ENCODE measurements at regions not wholly inside any gene's neighbourhood (a gene's known extent, or its start where the extent isn't known, plus 50 kb on each side); places are given as distances from the start of the nearest gene placed in this dataset.

DNA sequence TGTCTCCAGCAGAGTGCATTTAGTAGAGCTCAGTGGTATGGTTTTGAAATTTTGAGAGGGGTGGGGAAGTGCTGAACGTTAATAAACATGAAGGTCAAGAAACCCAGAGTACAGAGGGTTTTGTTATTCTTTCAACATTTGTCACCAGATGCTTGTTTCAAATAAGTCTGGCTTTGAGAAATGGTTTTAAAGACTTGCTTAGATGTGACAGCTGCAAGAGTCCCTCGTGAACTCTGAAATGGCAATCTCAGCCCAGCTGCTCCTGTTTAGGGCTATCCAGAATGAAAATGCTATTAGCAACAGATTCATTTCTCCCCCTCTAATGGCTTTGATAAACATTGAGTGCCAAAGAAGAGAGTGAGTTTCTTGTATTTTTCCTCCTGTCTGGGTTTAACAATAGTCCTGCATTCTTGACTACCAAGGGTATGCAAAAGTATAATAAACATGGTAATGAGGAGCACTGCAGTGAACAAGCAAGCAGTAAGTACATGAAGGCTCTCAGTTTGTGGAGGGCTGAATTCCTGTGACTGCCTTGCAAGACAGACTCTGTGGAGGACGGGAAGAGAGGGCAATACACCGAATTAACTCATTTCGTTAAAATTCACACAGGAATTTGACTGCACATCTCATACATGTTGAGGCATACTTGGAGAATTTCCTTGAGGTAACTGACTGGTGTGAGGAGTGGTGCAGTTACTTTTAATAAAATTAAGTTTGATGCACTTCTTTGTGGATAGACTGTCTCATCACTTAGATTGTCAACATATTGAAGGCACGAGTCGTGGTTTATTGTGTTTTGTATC, 490.9 kb downstream of the REEP3 start:
- H3K4me3 ChIP-seq (ENCODE audit: low read length) = no peak overlapping the region
- H3K9ac ChIP-seq (ENCODE audit: low read depth, low read length) = no peak overlapping the region
- peaks cover 8% of the 10 kb centered on the region; the same call in 1 of the 2 replicates for H3K4me1 ChIP-seq (ENCODE audit: insufficient read depth, low read length)
- peaks cover 4% of the 10 kb centered on the region; the same call in 1 of the 2 replicates for H3K9me3 ChIP-seq (ENCODE audit: insufficient read depth, low read depth, low read length)
- no peaks in the 10 kb centered on the region for H3K27me3 ChIP-seq (ENCODE audit: insufficient read depth, low read length)
- H3K36me3 ChIP-seq (ENCODE audit: insufficient read depth, low read depth, low read length) = no peaks in the 10 kb centered on the region
- H3K27ac ChIP-seq (ENCODE audit: low read length) = no peak overlapping the region

DNA sequence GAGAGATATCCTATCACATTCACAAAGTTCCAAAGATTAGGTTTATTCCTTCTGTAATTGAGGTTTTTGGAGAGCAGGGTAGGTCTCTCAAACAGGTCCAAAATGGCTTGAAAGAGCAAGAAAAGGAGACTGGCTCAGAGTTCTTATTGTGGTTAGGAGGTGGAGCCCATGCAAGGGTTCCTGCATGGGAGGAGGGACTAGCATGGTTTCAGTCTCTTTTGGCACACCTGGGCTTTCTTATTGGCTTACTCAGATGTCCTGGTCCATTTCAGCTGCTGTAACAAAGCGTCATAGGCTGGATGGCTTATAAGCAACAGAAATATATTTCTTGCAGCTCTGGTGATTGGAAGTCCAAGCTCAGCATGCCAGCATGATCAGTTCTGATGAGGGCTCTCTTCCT, 493.1 kb downstream of the REEP3 start:
- Histone ChIP-seq H3K36me3 (ENCODE audit: insufficient read depth, low read depth, low read length) (no peaks in the 10 kb centered on the region), H3K9me3 (ENCODE audit: insufficient read depth, low read depth, low read length) (no peaks in the 10 kb centered on the region), H3K9ac (ENCODE audit: low read depth, low read length) (no peak overlapping the region), H3K27me3 (ENCODE audit: insufficient read depth, low read length) (no peaks in the 10 kb centered on the region), H3K4me3 (ENCODE audit: low read length) (no peak overlapping the region), H3K27ac (ENCODE audit: low read length) (no peak overlapping the region), H3K4me1 (ENCODE audit: insufficient read depth, low read length) (peaks cover 8% of the 10 kb centered on the region; the same call in 1 of the 2 replicates)

DNA sequence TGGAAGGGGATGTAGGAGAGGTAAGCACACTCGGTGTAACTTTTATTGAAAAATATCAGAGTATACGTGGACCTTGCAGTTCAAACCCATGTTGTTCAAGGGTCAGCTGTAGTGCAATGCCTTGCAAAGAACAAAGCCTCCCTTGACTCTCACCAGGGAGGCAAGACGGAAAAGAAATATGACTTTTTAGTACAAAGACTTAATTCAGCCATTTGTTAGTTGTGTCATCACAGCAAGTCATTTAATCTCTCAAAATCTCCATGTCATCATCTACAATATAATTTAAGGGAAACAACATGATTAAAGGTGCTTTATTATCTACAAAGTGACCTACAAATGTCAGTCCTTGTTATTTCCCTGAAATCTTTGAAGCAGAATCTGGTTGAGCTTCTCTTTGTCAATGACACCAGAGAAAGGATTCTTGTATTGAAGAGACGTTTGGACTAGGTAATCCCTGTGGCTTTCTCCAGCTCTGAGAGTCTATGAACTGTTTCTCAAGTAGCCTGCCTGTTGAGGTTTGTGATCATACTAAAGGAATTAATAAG, 502.8 kb downstream of the REEP3 start:
- Histone ChIP-seq H3K27me3 (ENCODE audit: insufficient read depth, low read length) (no peaks in the 10 kb centered on the region), H3K9me3 (ENCODE audit: insufficient read depth, low read depth, low read length) (peaks cover 13% of the 10 kb centered on the region), H3K4me3 (ENCODE audit: low read length) (no peak overlapping the region), H3K4me1 (ENCODE audit: insufficient read depth, low read length) (no peaks in the 10 kb centered on the region), H3K9ac (ENCODE audit: low read depth, low read length) (no peak overlapping the region), H3K36me3 (ENCODE audit: insufficient read depth, low read depth, low read length) (0 out of 2 replicates have a peak, but pooled peaks cover 4% of the 10 kb centered on the region), H3K27ac (ENCODE audit: low read length) (no peak overlapping the region)

DNA sequence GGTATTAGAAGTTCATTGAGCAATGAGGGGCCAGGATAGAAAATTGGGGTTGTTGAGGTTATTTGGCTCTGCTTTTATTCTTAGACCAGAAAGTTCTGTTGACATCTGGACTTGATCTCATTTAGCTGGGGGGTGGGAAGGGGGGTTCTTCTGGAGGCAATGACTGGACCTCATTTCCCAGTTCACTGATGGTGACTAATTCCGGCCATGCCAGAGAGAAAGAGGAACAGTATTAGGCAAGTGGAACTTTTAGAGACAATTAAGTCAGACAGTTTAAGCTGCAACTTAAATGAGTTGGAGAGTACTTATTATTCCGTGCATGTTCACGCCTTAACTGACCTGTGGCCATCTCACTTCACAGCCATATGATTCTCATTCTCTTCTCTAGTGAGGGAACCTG, 512.5 kb downstream of the REEP3 start:
- H3K27me3 ChIP-seq (ENCODE audit: insufficient read depth, low read length) = no peaks in the 10 kb centered on the region
- H3K9ac ChIP-seq (ENCODE audit: low read depth, low read length) = no peak overlapping the region
- H3K36me3 ChIP-seq (ENCODE audit: insufficient read depth, low read depth, low read length) = no peaks in the 10 kb centered on the region
- no peaks in the 10 kb centered on the region for H3K9me3 ChIP-seq (ENCODE audit: insufficient read depth, low read depth, low read length)
- no peaks in the 10 kb centered on the region; the same call in 1 of the 2 replicates for H3K4me1 ChIP-seq (ENCODE audit: insufficient read depth, low read length)
- no peak overlapping the region for H3K27ac ChIP-seq (ENCODE audit: low read length)
- H3K4me3 ChIP-seq (ENCODE audit: low read length) = no peak overlapping the region

DNA sequence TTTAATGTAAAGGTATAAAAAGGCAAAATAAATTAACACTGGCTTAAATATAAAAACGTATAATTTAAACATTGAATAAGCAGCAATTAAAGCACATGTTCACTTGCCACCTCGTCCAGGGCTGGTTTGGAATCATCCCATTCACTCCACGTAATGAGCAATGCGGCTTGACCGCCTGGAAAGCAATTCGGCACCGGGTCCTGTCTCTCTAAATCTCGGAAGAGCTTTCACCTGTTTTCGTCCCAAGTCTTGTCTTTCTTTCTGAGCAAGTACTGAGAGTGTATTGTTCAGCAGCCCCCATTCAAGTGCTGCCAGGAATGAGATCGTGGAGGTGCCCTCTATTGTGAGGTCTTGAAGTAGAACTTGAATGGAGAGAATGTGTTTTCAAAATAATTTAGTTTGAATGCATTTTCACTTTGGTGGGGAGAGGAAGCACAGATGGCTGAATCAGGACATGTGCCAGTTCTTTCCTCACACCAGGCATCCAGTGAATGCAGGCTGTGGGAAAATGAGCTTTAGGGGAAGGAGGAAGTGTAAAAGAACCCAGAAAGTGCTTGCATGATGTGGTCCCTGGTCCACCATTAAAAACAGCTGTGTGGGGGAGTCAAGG, 515.2 kb downstream of the REEP3 start:
- Histone ChIP-seq H3K4me3 (ENCODE audit: low read length) (no peak overlapping the region), H3K36me3 (ENCODE audit: insufficient read depth, low read depth, low read length) (no peaks in the 10 kb centered on the region), H3K9ac (ENCODE audit: low read depth, low read length) (no peak overlapping the region), H3K27ac (ENCODE audit: low read length) (no peak overlapping the region), H3K9me3 (ENCODE audit: insufficient read depth, low read depth, low read length) (no peaks in the 10 kb centered on the region), H3K4me1 (ENCODE audit: insufficient read depth, low read length) (no peaks in the 10 kb centered on the region), H3K27me3 (ENCODE audit: insufficient read depth, low read length) (no peaks in the 10 kb centered on the region)

DNA sequence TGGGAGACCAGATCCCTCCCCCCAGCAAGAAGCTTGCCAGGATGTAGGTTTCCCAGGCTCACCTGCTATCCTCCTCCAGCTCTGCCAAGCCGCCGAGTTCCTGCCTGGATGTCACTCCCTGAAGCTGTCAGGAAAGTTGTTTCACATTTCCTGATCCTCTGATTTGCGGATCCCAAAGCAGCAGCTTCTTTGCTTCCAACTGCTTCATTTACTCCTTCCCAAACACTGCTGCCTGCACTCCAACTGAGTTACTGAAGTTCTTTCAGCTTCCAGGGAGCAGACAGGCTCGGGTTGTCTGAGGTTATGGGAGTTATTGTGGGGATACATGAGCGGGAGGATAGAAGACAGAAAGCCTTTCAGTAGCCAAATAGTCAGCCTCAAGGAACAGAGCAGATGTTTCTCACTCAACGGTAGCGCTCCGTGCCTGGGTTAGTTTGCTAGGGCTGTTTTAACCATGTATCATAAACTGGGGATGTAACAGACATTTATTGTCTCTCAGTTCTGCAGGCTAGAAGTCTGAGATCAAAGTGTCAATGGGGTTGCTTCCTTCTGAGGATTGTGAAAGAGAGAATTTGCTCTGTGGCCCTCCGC, 516.0 kb downstream of the REEP3 start:
- no peaks in the 10 kb centered on the region for H3K9me3 ChIP-seq (ENCODE audit: insufficient read depth, low read depth, low read length)
- no peak overlapping the region for H3K4me3 ChIP-seq (ENCODE audit: low read length)
- no peaks in the 10 kb centered on the region for H3K36me3 ChIP-seq (ENCODE audit: insufficient read depth, low read depth, low read length)
- H3K9ac ChIP-seq (ENCODE audit: low read depth, low read length) = no peak overlapping the region
- H3K4me1 ChIP-seq (ENCODE audit: insufficient read depth, low read length) = no peaks in the 10 kb centered on the region
- H3K27ac ChIP-seq (ENCODE audit: low read length) = no peak overlapping the region
- no peaks in the 10 kb centered on the region for H3K27me3 ChIP-seq (ENCODE audit: insufficient read depth, low read length)

DNA sequence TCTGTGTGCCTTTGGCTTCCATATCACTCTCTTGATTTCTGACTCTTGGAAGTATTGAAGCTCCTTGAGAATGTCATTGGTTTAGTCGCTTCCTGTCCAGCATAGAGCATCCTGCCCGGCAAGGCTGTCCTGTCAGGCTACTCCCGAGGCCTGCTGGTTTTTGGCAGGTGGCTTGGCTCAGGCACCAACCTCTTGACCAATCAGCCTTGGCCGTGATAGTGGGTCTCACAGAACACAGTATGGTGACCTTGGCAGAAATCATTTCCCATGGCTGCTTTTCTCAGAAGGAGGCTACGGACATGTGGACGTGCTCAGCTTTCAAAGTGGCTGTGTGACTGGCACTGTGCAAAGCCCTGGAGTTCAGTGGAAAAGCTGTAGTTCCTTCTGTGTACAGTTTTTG, 516.9 kb downstream of the REEP3 start:
- no peaks in the 10 kb centered on the region for H3K9me3 ChIP-seq (ENCODE audit: insufficient read depth, low read depth, low read length)
- H3K4me3 ChIP-seq (ENCODE audit: low read length) = no peak overlapping the region
- H3K4me1 ChIP-seq (ENCODE audit: insufficient read depth, low read length) = no peaks in the 10 kb centered on the region
- no peak overlapping the region for H3K9ac ChIP-seq (ENCODE audit: low read depth, low read length)
- no peaks in the 10 kb centered on the region for H3K27me3 ChIP-seq (ENCODE audit: insufficient read depth, low read length)
- H3K27ac ChIP-seq (ENCODE audit: low read length) = no peak overlapping the region
- H3K36me3 ChIP-seq (ENCODE audit: insufficient read depth, low read depth, low read length) = no peaks in the 10 kb centered on the region

DNA sequence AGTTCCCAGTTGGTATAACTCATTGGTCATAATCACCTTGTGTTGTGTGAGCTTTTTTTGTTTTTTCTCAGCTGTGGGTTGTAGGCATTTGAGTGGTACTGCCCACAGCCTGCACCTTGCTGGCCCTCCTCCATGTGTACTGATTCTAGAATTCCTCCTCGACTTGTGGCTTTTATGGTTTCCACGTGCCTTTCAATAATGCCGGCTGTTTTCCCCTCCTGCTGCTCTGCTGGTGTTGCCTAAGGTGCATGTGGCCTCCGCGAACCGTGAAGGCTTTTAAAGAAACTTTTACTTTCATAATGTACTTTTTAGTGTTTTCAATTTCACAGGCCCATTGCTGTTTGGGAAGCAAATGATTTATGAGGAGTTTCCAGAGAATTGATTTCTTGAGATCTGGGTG, 518.0 kb downstream of the REEP3 start:
- H3K4me3 ChIP-seq (ENCODE audit: low read length) = no peak overlapping the region
- H3K27ac ChIP-seq (ENCODE audit: low read length) = no peak overlapping the region
- no peaks in the 10 kb centered on the region for H3K9me3 ChIP-seq (ENCODE audit: insufficient read depth, low read depth, low read length)
- H3K4me1 ChIP-seq (ENCODE audit: insufficient read depth, low read length) = no peaks in the 10 kb centered on the region
- no peak overlapping the region for H3K9ac ChIP-seq (ENCODE audit: low read depth, low read length)
- no peaks in the 10 kb centered on the region for H3K36me3 ChIP-seq (ENCODE audit: insufficient read depth, low read depth, low read length)
- H3K27me3 ChIP-seq (ENCODE audit: insufficient read depth, low read length) = no peaks in the 10 kb centered on the region

DNA sequence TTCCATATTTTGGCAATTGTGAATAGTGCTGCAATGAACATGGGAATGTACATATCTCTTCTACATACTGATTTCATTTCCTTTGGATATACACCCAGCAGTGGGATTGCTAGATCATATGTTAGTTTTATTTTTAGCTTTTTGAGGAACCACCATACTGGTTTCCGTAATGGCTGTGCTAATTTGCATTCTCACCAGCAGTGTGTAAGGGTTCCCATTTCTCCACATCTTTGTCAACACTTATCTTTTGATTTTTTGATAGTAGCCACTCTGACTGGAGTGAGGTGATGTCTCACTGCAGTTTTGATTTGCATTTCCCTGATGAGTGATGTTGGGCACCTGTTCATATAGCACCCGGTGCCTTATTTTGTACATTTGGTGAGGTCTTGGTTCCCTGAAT, 519.6 kb downstream of the REEP3 start:
- H3K9ac ChIP-seq (ENCODE audit: low read depth, low read length) = no peak overlapping the region
- H3K27ac ChIP-seq (ENCODE audit: low read length) = no peak overlapping the region
- no peaks in the 10 kb centered on the region for H3K4me1 ChIP-seq (ENCODE audit: insufficient read depth, low read length)
- H3K4me3 ChIP-seq (ENCODE audit: low read length) = no peak overlapping the region
- H3K27me3 ChIP-seq (ENCODE audit: insufficient read depth, low read length) = no peaks in the 10 kb centered on the region
- no peaks in the 10 kb centered on the region for H3K9me3 ChIP-seq (ENCODE audit: insufficient read depth, low read depth, low read length)
- H3K36me3 ChIP-seq (ENCODE audit: insufficient read depth, low read depth, low read length) = no peaks in the 10 kb centered on the region

DNA sequence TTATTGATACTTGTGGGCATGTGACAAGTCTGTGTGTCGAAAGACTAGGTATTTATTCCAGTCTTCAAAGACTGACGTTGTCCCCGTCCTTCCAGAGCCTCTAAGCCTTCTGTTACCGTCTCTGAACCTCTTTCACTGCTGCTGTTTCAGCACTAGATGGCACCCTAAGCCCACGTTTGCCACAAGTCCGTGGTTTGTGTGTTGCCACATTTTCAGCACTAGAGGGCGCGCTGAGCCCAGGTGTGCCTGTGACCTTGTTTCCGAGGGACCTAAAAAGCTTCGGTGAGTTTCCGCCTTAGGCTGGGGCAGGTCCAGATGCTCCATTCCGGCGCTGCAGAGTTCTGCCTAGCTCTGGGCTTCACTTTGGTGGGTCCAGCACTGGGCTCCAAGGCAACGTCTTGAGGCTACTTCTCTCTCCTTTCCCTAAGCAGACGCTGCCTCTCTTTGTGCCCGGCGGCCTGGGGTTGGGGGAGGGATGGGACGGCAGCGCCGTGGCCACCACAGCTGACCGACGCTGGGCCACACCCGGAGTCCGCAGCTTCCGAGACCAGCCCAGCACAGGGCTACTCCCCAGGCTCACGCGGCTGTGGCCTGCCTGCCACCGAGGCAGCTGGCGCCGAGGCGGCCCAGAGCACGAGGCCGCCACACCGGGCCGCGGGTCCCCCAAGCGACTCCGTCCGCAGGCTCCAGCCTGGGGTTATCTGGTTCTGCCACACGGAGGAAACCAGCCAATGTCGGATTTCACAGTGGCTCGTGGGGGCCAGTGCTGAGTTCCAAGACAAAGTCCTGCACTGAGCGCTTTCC, 520.2 kb downstream of the REEP3 start:
- no peaks in the 10 kb centered on the region for H3K36me3 ChIP-seq (ENCODE audit: insufficient read depth, low read depth, low read length)
- no peak overlapping the region for H3K27ac ChIP-seq (ENCODE audit: low read length)
- H3K27me3 ChIP-seq (ENCODE audit: insufficient read depth, low read length) = no peaks in the 10 kb centered on the region
- H3K4me3 ChIP-seq (ENCODE audit: low read length) = no peak overlapping the region
- no peaks in the 10 kb centered on the region for H3K9me3 ChIP-seq (ENCODE audit: insufficient read depth, low read depth, low read length)
- no peaks in the 10 kb centered on the region for H3K4me1 ChIP-seq (ENCODE audit: insufficient read depth, low read length)
- H3K9ac ChIP-seq (ENCODE audit: low read depth, low read length) = no peak overlapping the region

DNA sequence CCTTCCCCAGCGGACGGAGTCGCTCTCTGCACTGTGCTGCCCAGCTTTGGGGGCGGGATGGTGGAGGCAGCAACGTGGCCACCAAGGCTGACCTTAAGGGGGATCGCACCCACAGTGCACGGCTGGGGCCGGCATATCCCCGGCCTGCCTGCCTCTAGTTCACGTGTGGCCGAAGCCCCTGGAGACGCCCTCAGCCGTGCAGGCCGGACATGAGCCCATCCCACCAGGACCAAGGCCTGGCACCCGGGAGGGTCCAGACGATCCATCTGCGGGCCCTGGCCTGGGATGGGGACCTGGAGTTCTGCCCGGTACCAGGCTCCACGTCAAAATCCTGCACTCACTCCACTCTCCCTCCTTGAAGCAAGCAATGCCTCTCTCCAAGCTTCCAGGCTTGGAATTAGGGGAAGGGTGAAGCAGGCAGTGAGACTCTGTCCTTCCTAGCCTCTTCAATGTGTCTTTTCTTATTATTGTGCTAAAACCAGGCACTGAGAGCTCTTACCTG, 520.8 kb downstream of the REEP3 start:
- H3K27ac ChIP-seq (ENCODE audit: low read length) = no peak overlapping the region
- no peaks in the 10 kb centered on the region for H3K27me3 ChIP-seq (ENCODE audit: insufficient read depth, low read length)
- H3K9ac ChIP-seq (ENCODE audit: low read depth, low read length) = no peak overlapping the region
- no peaks in the 10 kb centered on the region for H3K36me3 ChIP-seq (ENCODE audit: insufficient read depth, low read depth, low read length)
- H3K9me3 ChIP-seq (ENCODE audit: insufficient read depth, low read depth, low read length) = no peaks in the 10 kb centered on the region
- H3K4me3 ChIP-seq (ENCODE audit: low read length) = no peak overlapping the region
- no peaks in the 10 kb centered on the region for H3K4me1 ChIP-seq (ENCODE audit: insufficient read depth, low read length)

Data from iPS-20b (cell line).